Astrocyte (in vitro differentiated cells and primary cell): ENCODE measurements at regions not wholly inside any gene's neighbourhood (a gene's known extent, or its start where the extent isn't known, plus 50 kb on each side); places are given as distances from the start of the nearest gene placed in this dataset.

Experiments used
- DNase-seq: peaks from one replicate; pipeline ENCODE4 v3.0.0-alpha.2; 2010; ENCODE audit warnings: low read depth
- FAIRE-seq: peaks from 2 replicates; lab custom pipeline; 2011; peaks lifted over from hg19 to GRCh38; lab: Jason Lieb, UNC
- H2AFZ ChIP-seq: 2 replicates; pipeline ENCODE4 v1.6.0; 2012; ENCODE audit warnings: low read depth, low read length, inconsistent platforms
- H3K27ac ChIP-seq: 2 replicates; pipeline ENCODE4 v1.5.1; 2011; ENCODE audit warnings: low read depth, low read length, inconsistent platforms
- H3K27me3 ChIP-seq: 2 replicates; pipeline ENCODE4 v1.6.0; 2011; ENCODE audit warnings: low read length, inconsistent platforms; ENCODE audit not compliant: insufficient read depth
- H3K36me3 ChIP-seq: 2 replicates; pipeline ENCODE4 v1.5.1; 2011; ENCODE audit warnings: low read length, inconsistent platforms; ENCODE audit not compliant: insufficient read depth
- H3K4me1 ChIP-seq: 2 replicates; pipeline ENCODE4 v1.5.1; 2011; ENCODE audit warnings: low read length, inconsistent platforms; ENCODE audit not compliant: insufficient read depth
- H3K4me2 ChIP-seq: 2 replicates; pipeline ENCODE4 v1.6.0; 2012; ENCODE audit warnings: low read length, inconsistent platforms
- H3K4me3 ChIP-seq: 2 replicates; pipeline ENCODE4 v1.5.1; 2011; ENCODE audit warnings: low read depth, mild to moderate bottlenecking, low read length, inconsistent platforms; ENCODE audit not compliant: insufficient read depth
- H3K79me2 ChIP-seq: 2 replicates; pipeline ENCODE4 v1.6.0; 2012; ENCODE audit warnings: mild to moderate bottlenecking, low read length, inconsistent platforms; ENCODE audit not compliant: insufficient read depth
- H3K9ac ChIP-seq: 2 replicates; pipeline ENCODE4 v1.6.0; 2012; ENCODE audit warnings: mild to moderate bottlenecking, low read length, inconsistent platforms
- H3K9me3 ChIP-seq: 2 replicates; pipeline ENCODE4 v1.5.1; 2012; ENCODE audit warnings: low read depth, mild to moderate bottlenecking, low read length, inconsistent platforms; ENCODE audit not compliant: insufficient read depth
- H4K20me1 ChIP-seq: 2 replicates; pipeline ENCODE4 v1.6.0; 2012; ENCODE audit warnings: low read length, inconsistent platforms; ENCODE audit not compliant: insufficient read depth
- H3K27ac Mint-ChIP-seq: one replicate; pipeline ENCODE4 v1.8.0; 2021; ENCODE audit warnings: mild to moderate bottlenecking, mixed read lengths; ENCODE audit not compliant: unreplicated experiment
- H3K27me3 Mint-ChIP-seq: one replicate; pipeline ENCODE4 v1.8.0; 2021; ENCODE audit warnings: low read depth, mixed read lengths; ENCODE audit not compliant: unreplicated experiment
- H3K36me3 Mint-ChIP-seq: one replicate; pipeline ENCODE4 v1.8.0; 2021; ENCODE audit warnings: low read depth, mixed read lengths; ENCODE audit not compliant: unreplicated experiment
- H3K4me1 Mint-ChIP-seq: one replicate; pipeline ENCODE4 v1.8.0; 2021; ENCODE audit warnings: low read depth, mixed read lengths; ENCODE audit not compliant: unreplicated experiment
- H3K4me3 Mint-ChIP-seq: one replicate; pipeline ENCODE4 v1.8.0; 2021; ENCODE audit warnings: mild to moderate bottlenecking, moderate library complexity, mixed read lengths; ENCODE audit not compliant: unreplicated experiment
- H3K9me3 Mint-ChIP-seq: one replicate; pipeline ENCODE4 v1.8.0; 2021; ENCODE audit warnings: mild to moderate bottlenecking, mixed read lengths; ENCODE audit not compliant: unreplicated experiment
- EZH2 ChIP-seq: IDR thresholded peaks from 2 replicates; pipeline ENCODE4 v1.6.1; 2012; ENCODE audit warnings: mild to moderate bottlenecking, low read length, inconsistent platforms; ENCODE audit not compliant: insufficient read depth
- TF ChIP-seq, protein P1 (sequence below): IDR thresholded peaks from 2 replicates; pipeline ENCODE4 v1.5.1; 2011; ENCODE audit warnings: low read depth, mild to moderate bottlenecking, inconsistent platforms, low read length, moderate library complexity; ENCODE audit not compliant: insufficient read depth

DNA sequence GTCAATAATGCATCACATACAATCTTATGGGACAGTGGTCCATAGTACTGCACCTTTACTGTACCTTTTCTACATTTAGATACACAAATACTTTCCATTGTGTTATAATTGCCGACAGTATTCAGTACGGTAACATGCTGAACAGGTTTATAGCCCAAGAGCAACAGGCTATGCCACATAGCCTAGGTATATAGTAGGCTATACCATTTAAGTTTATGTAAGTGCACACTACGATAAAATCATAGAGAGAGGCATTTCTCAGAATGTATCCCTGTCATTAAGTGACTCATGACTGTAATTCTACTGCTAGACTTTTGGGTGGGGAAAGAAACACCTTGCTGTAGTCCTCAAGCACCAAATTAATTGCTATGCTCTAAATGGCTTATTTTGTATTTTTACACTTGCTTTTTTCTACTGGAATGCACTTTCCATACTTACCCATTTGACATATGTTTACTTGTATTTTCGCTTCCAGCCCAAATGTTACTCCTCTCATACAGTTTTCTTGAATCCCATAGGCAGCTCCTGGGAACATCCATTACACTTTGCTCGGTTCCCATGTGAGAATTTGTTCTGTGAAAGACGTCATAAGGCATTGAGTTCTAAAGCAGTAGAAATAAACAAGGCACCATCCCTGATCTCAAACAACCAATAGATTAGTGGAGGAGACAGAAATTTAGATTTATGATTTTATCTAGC is 714.0 kb upstream of the ID2 start:
- DNase-seq (no peak), FAIRE-seq (no peak)
- Histone ChIP-seq H2AFZ (no peak overlapping the region), H3K27ac (no peak overlapping the region), H3K9ac (no peak overlapping the region), H3K4me3 (no peak overlapping the region), H3K4me2 (no peak overlapping the region), H3K36me3 (no peaks in the 10 kb centered on the region), H3K79me2 (no peaks in the 10 kb centered on the region), H4K20me1 (no peaks in the 10 kb centered on the region), H3K27me3 (no peaks in the 10 kb centered on the region), H3K4me1 (no peaks in the 10 kb centered on the region), H3K9me3 (no peaks in the 10 kb centered on the region)
- no peak for TF ChIP-seq EZH2
- TF ChIP-seq, protein P1, sequence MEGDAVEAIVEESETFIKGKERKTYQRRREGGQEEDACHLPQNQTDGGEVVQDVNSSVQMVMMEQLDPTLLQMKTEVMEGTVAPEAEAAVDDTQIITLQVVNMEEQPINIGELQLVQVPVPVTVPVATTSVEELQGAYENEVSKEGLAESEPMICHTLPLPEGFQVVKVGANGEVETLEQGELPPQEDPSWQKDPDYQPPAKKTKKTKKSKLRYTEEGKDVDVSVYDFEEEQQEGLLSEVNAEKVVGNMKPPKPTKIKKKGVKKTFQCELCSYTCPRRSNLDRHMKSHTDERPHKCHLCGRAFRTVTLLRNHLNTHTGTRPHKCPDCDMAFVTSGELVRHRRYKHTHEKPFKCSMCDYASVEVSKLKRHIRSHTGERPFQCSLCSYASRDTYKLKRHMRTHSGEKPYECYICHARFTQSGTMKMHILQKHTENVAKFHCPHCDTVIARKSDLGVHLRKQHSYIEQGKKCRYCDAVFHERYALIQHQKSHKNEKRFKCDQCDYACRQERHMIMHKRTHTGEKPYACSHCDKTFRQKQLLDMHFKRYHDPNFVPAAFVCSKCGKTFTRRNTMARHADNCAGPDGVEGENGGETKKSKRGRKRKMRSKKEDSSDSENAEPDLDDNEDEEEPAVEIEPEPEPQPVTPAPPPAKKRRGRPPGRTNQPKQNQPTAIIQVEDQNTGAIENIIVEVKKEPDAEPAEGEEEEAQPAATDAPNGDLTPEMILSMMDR = no peak
- Mint-ChIP-seq H3K4me3 (no peak overlapping the region), H3K9me3 (peaks cover 2% of the 10 kb centered on the region), H3K27ac (no peak overlapping the region), H3K27me3 (peaks cover 18% of the 10 kb centered on the region), H3K36me3 (no peaks in the 10 kb centered on the region), H3K4me1 (peaks cover 2% of the 10 kb centered on the region)

DNA sequence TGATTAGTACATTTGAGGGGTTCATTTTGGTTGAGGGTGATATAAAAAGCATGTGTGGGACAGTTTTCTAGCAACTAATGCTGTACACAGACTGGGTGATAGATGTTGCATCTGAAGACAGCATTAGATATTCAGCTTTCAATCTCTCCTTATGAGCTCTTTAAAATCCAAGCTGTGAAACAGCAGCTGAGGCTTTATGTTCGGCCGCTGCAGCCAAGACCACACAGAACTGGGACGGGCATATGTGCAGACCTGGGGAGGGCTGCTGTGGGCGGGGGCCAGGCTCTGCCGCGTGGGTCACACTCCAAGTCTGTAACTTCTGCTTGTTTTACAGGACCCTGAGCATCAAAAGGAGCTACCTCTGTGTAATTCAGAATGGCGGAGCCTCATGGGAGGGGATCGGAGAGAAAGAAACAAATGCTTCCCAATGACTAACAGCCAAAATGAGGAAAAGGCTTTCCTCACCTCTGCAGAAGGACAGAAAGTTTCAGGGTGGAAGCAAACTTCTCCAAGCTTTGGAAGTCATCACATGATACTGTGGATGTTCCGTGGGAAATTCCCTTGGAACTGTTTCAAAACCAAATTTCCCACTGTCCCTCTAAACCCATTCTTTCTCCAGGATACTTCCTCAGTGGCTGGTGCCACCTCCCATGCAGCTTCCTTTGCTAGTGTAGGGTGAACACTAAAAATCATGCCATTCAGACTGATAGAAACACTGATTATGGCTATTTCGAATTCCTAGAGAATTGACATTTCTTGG is 711.9 kb upstream of the ID2 start:
- no peak overlapping the region for H3K4me2 ChIP-seq
- H2AFZ ChIP-seq = no peak overlapping the region
- no peaks in the 10 kb centered on the region for H3K27me3 ChIP-seq
- FAIRE-seq (no peak), DNase-seq (no peak)
- no peaks in the 10 kb centered on the region for H4K20me1 ChIP-seq
- no peak overlapping the region for H3K27ac ChIP-seq
- no peaks in the 10 kb centered on the region for H3K4me1 ChIP-seq
- Mint-ChIP-seq H3K4me3 (no peak overlapping the region), H3K36me3 (no peaks in the 10 kb centered on the region), H3K4me1 (peaks cover 2% of the 10 kb centered on the region), H3K9me3 (peaks cover 2% of the 10 kb centered on the region), H3K27me3 (peaks cover 18% of the 10 kb centered on the region), H3K27ac (no peak overlapping the region)
- TF ChIP-seq EZH2 = no peak
- TF ChIP-seq, protein P1 = no peak
- no peaks in the 10 kb centered on the region for H3K9me3 ChIP-seq
- no peak overlapping the region for H3K4me3 ChIP-seq
- H3K79me2 ChIP-seq = no peaks in the 10 kb centered on the region
- no peak overlapping the region for H3K9ac ChIP-seq
- no peaks in the 10 kb centered on the region for H3K36me3 ChIP-seq

DNA sequence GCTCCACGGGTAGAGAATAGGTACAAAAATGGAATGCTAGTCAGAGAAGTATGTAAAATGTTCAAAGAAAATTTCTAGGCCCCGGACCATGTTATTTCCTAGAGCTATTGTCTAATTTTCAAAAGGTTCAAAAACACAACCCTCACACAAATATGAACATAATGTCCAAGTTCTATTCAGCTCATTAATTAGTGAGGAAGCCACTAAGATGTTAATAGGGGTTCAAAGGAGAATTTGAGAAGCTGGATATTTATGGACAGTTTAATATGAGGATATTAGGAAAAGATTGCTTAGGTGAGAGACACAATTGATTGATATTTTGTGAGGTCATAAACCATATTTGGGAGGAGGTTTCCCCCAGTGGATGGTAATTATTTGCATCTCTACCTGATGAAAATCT is 710.6 kb upstream of the ID2 start:
- Histone ChIP-seq H2AFZ (no peak overlapping the region), H4K20me1 (no peaks in the 10 kb centered on the region), H3K4me1 (no peaks in the 10 kb centered on the region), H3K36me3 (no peaks in the 10 kb centered on the region), H3K4me3 (no peak overlapping the region), H3K9me3 (no peaks in the 10 kb centered on the region), H3K27me3 (peaks cover 3% of the 10 kb centered on the region), H3K4me2 (no peak overlapping the region), H3K9ac (no peak overlapping the region), H3K79me2 (no peaks in the 10 kb centered on the region), H3K27ac (no peak overlapping the region)
- H3K4me1 Mint-ChIP-seq = peaks cover 2% of the 10 kb centered on the region
- no peak for DNase-seq
- H3K27ac Mint-ChIP-seq = no peak overlapping the region
- H3K36me3 Mint-ChIP-seq = no peaks in the 10 kb centered on the region
- H3K4me3 Mint-ChIP-seq = no peak overlapping the region
- H3K9me3 Mint-ChIP-seq = peaks cover 2% of the 10 kb centered on the region
- TF ChIP-seq, protein P1 = no peak
- TF ChIP-seq EZH2 = no peak
- peaks cover 14% of the 10 kb centered on the region for H3K27me3 Mint-ChIP-seq
- FAIRE-seq = no peak
